Neutrophil (primary cell): ENCODE measurements at regions not wholly inside any gene's neighbourhood (a gene's known extent, or its start where the extent isn't known, plus 50 kb on each side); places are given as distances from the start of the nearest gene placed in this dataset.
A peak's percentile ranks its signal among the peaks of the same experiment; 100 is the strongest.

Source experiments
- H3K27ac ChIP-seq: fragments of 200-600 bp; sonication (generic); 2 replicates; pipeline ENCODE4 v1.5.1; 2016; ENCODE audit warnings: mild to moderate bottlenecking, moderate library complexity
- H3K27me3 ChIP-seq: fragments of 200-600 bp; sonication (generic); 2 replicates; pipeline ENCODE4 v1.6.0; 2016; ENCODE audit warnings: mild to moderate bottlenecking
- H3K36me3 ChIP-seq: fragments of 200-600 bp; sonication (generic); 2 replicates; pipeline ENCODE4 v1.5.1; 2017
- H3K4me1 ChIP-seq, 2 experiments: fragments of 200-600 bp in 1 of 2; sonication (generic) in 1 of 2; 1 replicate in 1 of 2; 2 replicates in 1 of 2; pipeline versions ENCODE4 v1.5.1 to v1.6.1; 2013 to 2016; ENCODE audit warnings: low read depth in 1 of 2, low read length in 1 of 2, mild to moderate bottlenecking in 1 of 2, moderate library complexity in 1 of 2; ENCODE audit not compliant: control insufficient read depth in 1 of 2, insufficient read depth in 1 of 2
- H3K4me3 ChIP-seq, 2 experiments: fragments of 200-600 bp in 1 of 2; sonication (generic) in 1 of 2; 1 replicate in 1 of 2; 2 replicates in 1 of 2; pipeline ENCODE4 v1.5.1; 2013 to 2016; ENCODE audit warnings: low read depth in 1 of 2, low read length in 1 of 2, mild to moderate bottlenecking in 1 of 2, moderate library complexity in 1 of 2
- H3K9me3 ChIP-seq: fragments of 200-600 bp; sonication (generic); 2 replicates; pipeline ENCODE4 v1.5.1; 2016
- TF ChIP-seq, protein P1 (sequence below): fragments of 200-600 bp; sonication (generic); IDR thresholded peaks from 2 replicates; pipeline ENCODE4 v1.5.1; 2016; ENCODE audit warnings: antibody characterized with exemption

DNA sequence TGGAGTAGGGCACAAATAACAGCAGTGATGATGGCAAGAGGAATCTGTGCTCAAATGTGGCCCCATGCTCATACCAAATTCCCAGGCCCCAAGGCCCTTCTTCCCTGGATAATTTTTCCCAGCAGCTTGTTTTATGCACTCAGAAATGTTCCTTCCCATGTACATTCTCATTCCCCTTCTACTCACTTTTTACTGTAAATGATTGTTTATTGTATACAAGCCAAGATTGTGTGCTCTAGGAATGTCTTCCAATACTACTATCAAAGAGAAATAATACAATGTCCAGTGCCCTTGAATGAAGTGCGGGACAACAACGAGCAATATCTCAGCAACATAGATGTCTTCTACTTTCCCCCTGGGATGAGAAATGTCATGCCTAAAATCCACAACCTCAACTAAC, 201.6 kb downstream of the ICOS start:
- Histone ChIP-seq H3K27ac (no peak overlapping the region), H3K27me3 (no peaks in the 10 kb centered on the region), H3K9me3 (no peaks in the 10 kb centered on the region), H3K36me3 (no peaks in the 10 kb centered on the region), H3K4me1 (no peaks in the 10 kb centered on the region), H3K4me3 (no peak overlapping the region)
- TF ChIP-seq, protein P1, sequence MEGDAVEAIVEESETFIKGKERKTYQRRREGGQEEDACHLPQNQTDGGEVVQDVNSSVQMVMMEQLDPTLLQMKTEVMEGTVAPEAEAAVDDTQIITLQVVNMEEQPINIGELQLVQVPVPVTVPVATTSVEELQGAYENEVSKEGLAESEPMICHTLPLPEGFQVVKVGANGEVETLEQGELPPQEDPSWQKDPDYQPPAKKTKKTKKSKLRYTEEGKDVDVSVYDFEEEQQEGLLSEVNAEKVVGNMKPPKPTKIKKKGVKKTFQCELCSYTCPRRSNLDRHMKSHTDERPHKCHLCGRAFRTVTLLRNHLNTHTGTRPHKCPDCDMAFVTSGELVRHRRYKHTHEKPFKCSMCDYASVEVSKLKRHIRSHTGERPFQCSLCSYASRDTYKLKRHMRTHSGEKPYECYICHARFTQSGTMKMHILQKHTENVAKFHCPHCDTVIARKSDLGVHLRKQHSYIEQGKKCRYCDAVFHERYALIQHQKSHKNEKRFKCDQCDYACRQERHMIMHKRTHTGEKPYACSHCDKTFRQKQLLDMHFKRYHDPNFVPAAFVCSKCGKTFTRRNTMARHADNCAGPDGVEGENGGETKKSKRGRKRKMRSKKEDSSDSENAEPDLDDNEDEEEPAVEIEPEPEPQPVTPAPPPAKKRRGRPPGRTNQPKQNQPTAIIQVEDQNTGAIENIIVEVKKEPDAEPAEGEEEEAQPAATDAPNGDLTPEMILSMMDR = no peak

DNA sequence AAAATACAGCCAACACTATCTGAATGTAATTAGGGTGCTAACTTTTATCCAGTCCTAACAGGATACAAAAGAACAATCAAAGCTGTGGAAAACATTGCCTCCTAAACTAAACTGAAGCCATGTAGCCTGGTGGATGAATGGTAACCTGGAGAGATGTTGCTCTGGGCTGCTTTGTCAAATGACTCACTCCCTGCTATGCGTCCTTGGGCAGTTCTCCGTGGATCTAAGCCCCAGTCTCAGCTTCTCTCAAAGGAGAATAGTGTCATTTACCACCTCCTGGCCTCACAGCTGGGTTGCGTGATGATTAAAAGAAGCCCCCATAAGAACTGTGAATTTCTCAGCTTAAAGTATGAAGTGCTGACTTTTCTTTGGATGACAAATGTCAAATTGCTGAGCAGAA, 203.7 kb downstream of the ICOS start:
- H3K4me3 ChIP-seq = no peak overlapping the region
- H3K27me3 ChIP-seq = no peaks in the 10 kb centered on the region
- peaks cover under 1 to 2% of the 10 kb centered on the region in 2 experiments for H3K4me1 ChIP-seq
- no peak overlapping the region for H3K27ac ChIP-seq
- no peaks in the 10 kb centered on the region for H3K9me3 ChIP-seq
- no peaks in the 10 kb centered on the region for H3K36me3 ChIP-seq
- TF ChIP-seq, protein P1 = no peak

DNA sequence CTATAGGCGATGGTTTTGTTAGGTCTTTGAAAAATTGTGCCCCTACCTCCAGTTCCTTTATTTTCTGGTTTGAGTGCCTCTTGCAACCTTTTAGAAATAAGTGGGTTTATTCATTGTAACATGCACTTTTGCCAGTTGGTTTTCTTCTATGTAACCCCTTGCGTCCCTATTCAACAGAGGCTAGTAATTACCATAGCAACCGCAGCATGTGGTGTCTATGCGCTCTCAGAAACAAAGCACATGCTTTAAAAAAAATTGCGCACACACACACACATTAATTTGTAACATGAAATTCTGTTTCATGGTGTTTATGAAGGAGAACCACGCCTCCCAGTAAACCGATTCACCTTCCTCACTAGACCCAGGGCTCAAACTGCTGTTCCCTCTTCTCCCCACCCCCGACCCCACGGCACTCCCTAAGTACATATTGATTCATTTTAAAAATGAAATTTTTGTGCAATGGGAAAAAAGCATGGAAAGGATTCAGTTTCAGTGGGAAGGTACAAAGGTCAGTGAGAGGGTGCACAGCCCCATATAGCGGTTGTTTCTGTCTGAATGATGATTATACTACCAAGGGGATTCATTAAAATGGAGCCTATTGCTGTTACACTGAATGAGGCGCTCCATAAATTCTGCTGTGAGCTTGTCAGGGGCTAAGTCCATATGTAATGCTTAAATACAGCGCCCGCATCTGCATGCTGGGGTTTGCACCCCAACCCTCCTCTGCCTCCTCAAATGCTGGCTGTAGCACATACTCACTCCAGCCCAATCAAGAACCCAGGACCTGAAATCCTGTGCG, 206.9 kb downstream of the ICOS start:
- Histone ChIP-seq H3K36me3 (no peaks in the 10 kb centered on the region), H3K27me3 (no peaks in the 10 kb centered on the region)
- TF ChIP-seq, protein P1 = no peak

DNA sequence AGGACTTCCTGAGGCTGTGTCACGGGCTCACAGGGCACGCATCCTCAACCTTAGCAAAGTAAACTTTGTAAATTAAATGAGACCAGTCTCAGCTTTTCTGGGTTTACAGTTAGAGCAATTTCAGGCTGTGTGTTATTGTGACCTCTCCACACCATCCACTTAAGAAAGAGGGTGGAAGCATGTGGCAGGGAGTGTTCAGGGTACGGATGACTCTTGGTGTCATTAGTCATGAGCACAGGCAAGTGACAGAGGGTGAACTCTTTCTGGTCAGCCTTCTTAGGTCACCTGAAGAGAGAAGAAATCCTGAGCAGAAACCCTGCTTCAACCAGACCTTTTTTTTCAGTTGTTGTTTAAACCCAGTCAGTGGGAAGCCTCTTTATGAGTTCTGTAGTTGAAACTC, 207.9 kb downstream of the ICOS start:
- no peaks in the 10 kb centered on the region for H3K9me3 ChIP-seq
- H3K4me1 ChIP-seq = peaks cover 6 to 9% of the 10 kb centered on the region in 2 experiments
- TF ChIP-seq, protein P1 = no peak
- no peak overlapping the region for H3K27ac ChIP-seq
- no peak overlapping the region for H3K4me3 ChIP-seq
- H3K27me3 ChIP-seq = no peaks in the 10 kb centered on the region
- no peaks in the 10 kb centered on the region for H3K36me3 ChIP-seq

More for the DNA sequence above, 206.9 kb downstream of the ICOS start:
- H3K4me3 ChIP-seq = no peak overlapping the region
- H3K9me3 ChIP-seq = no peaks in the 10 kb centered on the region
- H3K4me1 ChIP-seq = peaks cover 6 to 9% of the 10 kb centered on the region in 2 experiments
- no peak overlapping the region for H3K27ac ChIP-seq

DNA sequence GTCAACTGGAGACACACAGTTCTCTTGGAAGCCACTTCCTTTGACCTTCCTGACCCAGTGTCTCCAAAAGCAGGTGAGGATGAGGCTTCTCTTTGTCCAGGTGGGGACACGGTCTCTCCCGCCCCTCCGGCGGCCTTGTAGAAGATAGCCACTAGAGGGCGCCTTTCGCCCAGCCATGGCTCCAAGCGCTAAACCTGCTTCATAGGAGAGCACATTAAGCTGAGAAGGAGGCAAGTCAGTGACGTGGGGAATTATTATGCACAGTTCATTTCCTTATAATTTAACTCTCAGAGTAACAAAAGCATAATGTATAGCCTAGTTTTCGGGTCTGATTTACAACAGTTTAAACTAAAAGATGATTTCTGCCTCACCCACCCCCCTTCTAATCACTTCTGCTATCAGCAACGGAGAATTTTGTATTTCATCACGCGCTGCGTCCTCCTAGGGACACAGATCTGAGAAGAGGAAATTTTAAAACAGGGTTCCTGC, 208.7 kb downstream of the ICOS start:
- TF ChIP-seq, protein P1 = peak; percentile 54

More for the DNA sequence above, 208.7 kb downstream of the ICOS start:
- H3K9me3 ChIP-seq = no peaks in the 10 kb centered on the region
- H3K27me3 ChIP-seq = no peaks in the 10 kb centered on the region
- no peaks in the 10 kb centered on the region for H3K36me3 ChIP-seq
- no peak overlapping the region for H3K27ac ChIP-seq
- peaks cover 6 to 9% of the 10 kb centered on the region in 2 experiments for H3K4me1 ChIP-seq
- peak overlapping the region in 1 of 2 experiments; percentile 12 for H3K4me3 ChIP-seq
